Left colon (tissue), 2 donors: ENCODE measurements at regions not wholly inside any gene's neighbourhood (a gene's known extent, or its start where the extent isn't known, plus 50 kb on each side); places are given as distances from the start of the nearest gene placed in this dataset.

Experiments
- ATAC-seq: fragments of 200-7000 bp; cut with Tn5 transposase; one replicate; pipeline ENCODE4 v1.9.1; 2020; ENCODE audit warnings: mild to moderate bottlenecking, moderate library complexity
- DNase-seq, 2 donors: peaks; one replicate each; pipeline ENCODE4 v3.0.0-alpha.2; 2020
- intact Hi-C, 2 donors: fragments of 100-400 bp; cut with DNase I in 1 of 2; cut with micrococcal nuclease in 1 of 2; formaldehyde crosslinking; loops; one replicate each; pipeline versions ENCODE4 v1.11.2 to v1.14.0; 2022; cut with DNase I, micrococcal nuclease
- donor health status: DM: no; HTN: no; CAD: no.
- donor health status: DM: yes; HTN: yes; CAD: no.

- no peak for DNase-seq
- ATAC-seq, result no peak
- intact Hi-C loops, result no loop called here
Observed at GRCh38 chr6:14306151-14306906, 188.8 kb downstream of the CD83 start.

GRCh38 chr6:14309516-14309915 is 191.9 kb downstream of the CD83 start:
- ATAC-seq (no peak), DNase-seq (no peak)
- intact Hi-C loops, result no loop called here

- intact Hi-C loops, result no loop called here
- no peak for DNase-seq
- no peak for ATAC-seq
Observed at GRCh38 chr6:14309951-14310445, 192.4 kb downstream of the CD83 start.

GRCh38 chr6:14310960-14311359 is 193.4 kb downstream of the CD83 start:
- intact Hi-C loops, result no loop called here

GRCh38 chr6:14312587-14312986 is 195.0 kb downstream of the CD83 start:
- intact Hi-C loops, result no loop called here
- DNase-seq (no peak), ATAC-seq (no peak)

More at GRCh38 chr6:14310960-14311359, 193.4 kb downstream of the CD83 start:
- ATAC-seq, result no peak
- DNase-seq, result no peak

GRCh38 chr6:14313248-14313647 is 195.7 kb downstream of the CD83 start:
- intact Hi-C loops, result no loop called here
- no peak for DNase-seq
- ATAC-seq, result no peak

- DNase-seq, result no peak
- intact Hi-C loops, result no loop called here
- ATAC-seq, result no peak
Observed at GRCh38 chr6:14315353-14315752, 197.8 kb downstream of the CD83 start.

GRCh38 chr6:14316651-14317386 is 199.2 kb downstream of the CD83 start:
- intact Hi-C loops, result no loop called here
- ATAC-seq, result peak; percentile 39
- DNase-seq, result peak in 1 of 2 donors; percentile 15

- no peak for DNase-seq
- no peak for ATAC-seq
- intact Hi-C loops, result no loop called here
Observed at GRCh38 chr6:14317387-14317970, 199.9 kb downstream of the CD83 start.

- DNase-seq, result no peak
- intact Hi-C loops, result no loop called here
- ATAC-seq, result no peak
Observed at GRCh38 chr6:14320332-14320731, 202.8 kb downstream of the CD83 start.

- ATAC-seq, result peak; percentile 88
- intact Hi-C loops, result no loop called here
- peak; percentile 39 to 44 for DNase-seq
Observed at GRCh38 chr6:14321992-14322772, 204.6 kb downstream of the CD83 start.

GRCh38 chr6:14322841-14323240 is 205.3 kb downstream of the CD83 start:
- ATAC-seq (peak; percentile 7), DNase-seq (no peak)
- intact Hi-C loops, result no loop called here

- no peak for ATAC-seq
- intact Hi-C loops, result no loop called here
Observed at GRCh38 chr6:14326774-14327173, 209.2 kb downstream of the CD83 start.

GRCh38 chr6:14328163-14328562 is 210.6 kb downstream of the CD83 start:
- ATAC-seq (no peak), DNase-seq (no peak)
- intact Hi-C loops, result no loop called here

More at GRCh38 chr6:14326774-14327173, 209.2 kb downstream of the CD83 start:
- DNase-seq, result no peak

GRCh38 chr6:14333556-14334305 is 216.2 kb downstream of the CD83 start:
- DNase-seq (no peak), ATAC-seq (no peak)
- intact Hi-C loops, result no loop called here

- ATAC-seq (no peak), DNase-seq (no peak)
- intact Hi-C loops, result no loop called here
Observed at GRCh38 chr6:14335071-14335470, 217.5 kb downstream of the CD83 start.

- ATAC-seq (no peak), DNase-seq (no peak)
- intact Hi-C loops, result no loop called here
Observed at GRCh38 chr6:14337152-14337551, 219.6 kb downstream of the CD83 start.

GRCh38 chr6:14339172-14339571 is 221.6 kb downstream of the CD83 start:
- ATAC-seq, result no peak
- DNase-seq, result no peak
- intact Hi-C loops, result no loop called here
